Thyroid gland (tissue), 4 donors: ENCODE measurements at regions not wholly inside any gene's neighbourhood (a gene's known extent, or its start where the extent isn't known, plus 50 kb on each side); places are given as distances from the start of the nearest gene placed in this dataset.

Experiments
- POLR2A ChIP-seq, 2 donors: fragments of 450-650 bp; IDR thresholded peaks; one replicate each; pipeline ENCODE4 v1.6.1; 2017; ENCODE audit warnings: antibody characterized with exemption in 2 of 2, mild to moderate bottlenecking in 2 of 2, moderate library complexity in 1 of 2
- TF ChIP-seq, protein P1 (sequence below), 6 experiments: fragments of 200-600 bp in 3 of 6; fragments of 450-650 bp in 3 of 6; sonication (generic) in 3 of 6; IDR thresholded peaks; one replicate each; pipeline ENCODE4 v1.5.1; 2016 to 2019; ENCODE audit warnings: antibody characterized with exemption in 6 of 6, mild to moderate bottlenecking in 2 of 6, inconsistent platforms in 1 of 6, moderate library complexity in 1 of 6

DNA sequence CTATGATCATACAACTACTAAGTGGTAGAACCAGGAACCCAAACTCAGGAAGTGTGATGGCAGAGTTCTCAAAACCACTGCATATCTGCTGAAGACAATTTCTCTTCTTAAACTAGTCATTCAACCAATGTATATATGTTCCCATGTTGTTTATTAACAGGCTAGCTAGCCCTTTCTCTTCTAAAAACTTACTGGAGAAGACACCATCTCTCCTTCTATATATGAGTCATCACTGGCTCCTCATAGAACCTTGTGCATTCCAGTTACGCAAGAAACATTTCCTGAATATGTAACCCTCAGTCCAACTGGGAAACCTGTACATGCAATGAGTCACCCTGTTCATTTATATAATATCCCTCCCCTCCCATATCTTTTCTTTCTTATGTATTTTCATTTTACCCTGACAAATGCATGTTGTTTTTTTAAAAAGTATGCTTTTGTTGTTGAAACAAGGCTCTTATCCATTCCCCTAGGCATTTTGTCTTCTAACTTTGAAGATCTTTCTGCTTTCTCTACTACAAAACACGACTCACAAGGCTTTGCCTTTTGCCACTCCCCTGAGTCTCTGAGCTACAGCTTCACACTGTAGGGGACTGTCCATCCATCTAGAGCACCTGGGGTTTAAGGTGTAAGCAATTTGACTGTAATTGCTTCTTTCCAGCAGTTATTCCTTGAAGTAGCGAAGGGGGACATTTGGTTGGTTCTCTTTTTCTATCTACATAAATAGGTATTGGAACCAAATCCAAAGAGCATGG is 119.5 kb downstream of the ANXA1 start:
- TF ChIP-seq, protein P1, sequence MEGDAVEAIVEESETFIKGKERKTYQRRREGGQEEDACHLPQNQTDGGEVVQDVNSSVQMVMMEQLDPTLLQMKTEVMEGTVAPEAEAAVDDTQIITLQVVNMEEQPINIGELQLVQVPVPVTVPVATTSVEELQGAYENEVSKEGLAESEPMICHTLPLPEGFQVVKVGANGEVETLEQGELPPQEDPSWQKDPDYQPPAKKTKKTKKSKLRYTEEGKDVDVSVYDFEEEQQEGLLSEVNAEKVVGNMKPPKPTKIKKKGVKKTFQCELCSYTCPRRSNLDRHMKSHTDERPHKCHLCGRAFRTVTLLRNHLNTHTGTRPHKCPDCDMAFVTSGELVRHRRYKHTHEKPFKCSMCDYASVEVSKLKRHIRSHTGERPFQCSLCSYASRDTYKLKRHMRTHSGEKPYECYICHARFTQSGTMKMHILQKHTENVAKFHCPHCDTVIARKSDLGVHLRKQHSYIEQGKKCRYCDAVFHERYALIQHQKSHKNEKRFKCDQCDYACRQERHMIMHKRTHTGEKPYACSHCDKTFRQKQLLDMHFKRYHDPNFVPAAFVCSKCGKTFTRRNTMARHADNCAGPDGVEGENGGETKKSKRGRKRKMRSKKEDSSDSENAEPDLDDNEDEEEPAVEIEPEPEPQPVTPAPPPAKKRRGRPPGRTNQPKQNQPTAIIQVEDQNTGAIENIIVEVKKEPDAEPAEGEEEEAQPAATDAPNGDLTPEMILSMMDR (IDR thresholded peaks at IDR 0.05), result no peak
- TF ChIP-seq POLR2A (IDR thresholded peaks at IDR 0.05), result no peak
